Caco-2 (cell line): ENCODE measurements at regions not wholly inside any gene's neighbourhood (a gene's known extent, or its start where the extent isn't known, plus 50 kb on each side); places are given as distances from the start of the nearest gene placed in this dataset.
"Not testable (repeated sequence)": the region's sequence is repeated elsewhere in the genome, so short reads cannot be mapped to it uniquely, and the experiment has no call there.

Experiments
- BruUV-seq: library from RNA; stranded (reverse); fragments of 400-500 nt; replicated peaks from 2 replicates; lab custom pipeline; 2021; lab: Mats Ljungman, UMichigan
- CTCF ChIA-PET: fragments of 300-600 bp; sonication (Branson Sonifier 250); formaldehyde crosslinking; loops from one replicate; lab custom pipeline; 2022; ENCODE audit warnings: antibody characterized with exemption; lab: Charles Lee
- POLR2A ChIA-PET: fragments of 300-600 bp; sonication (Branson Sonifier 250); formaldehyde crosslinking; loops from one replicate; lab custom pipeline; 2022; ENCODE audit warnings: antibody characterized with exemption; lab: Charles Lee
- DNase-seq, 2 experiments: peaks; one replicate each; pipeline versions ENCODE4 v3.0.0 to v3.0.0-alpha.2; 2020 to 2022
- H3K27me3 ChIP-seq: replicated peaks from 2 replicates; pipeline ENCODE4 v1.6.0; 2011; ENCODE audit warnings: low read length; ENCODE audit not compliant: control insufficient read depth, insufficient read depth
- H3K36me3 ChIP-seq: 2 replicates; pipeline ENCODE4 v1.5.1; 2011; ENCODE audit warnings: low read length; ENCODE audit not compliant: control insufficient read depth, insufficient read depth
- H3K4me1 ChIP-seq: fragments of 250-450 bp; sonication (Bioruptor Pico); 2 replicates; pipeline ENCODE4 v1.5.1; 2020; ENCODE audit warnings: mild to moderate bottlenecking
- H3K4me3 ChIP-seq: 2 replicates; pipeline ENCODE4 v1.5.1; 2011; ENCODE audit warnings: low read depth, mild to moderate bottlenecking, control low read depth, low read length
- H3K9me3 ChIP-seq: fragments of 250-450 bp; sonication (Bioruptor Pico); 2 replicates; pipeline ENCODE4 v1.5.1; 2020; ENCODE audit warnings: mild to moderate bottlenecking, moderate library complexity
- H3K27ac Mint-ChIP-seq: one replicate; pipeline ENCODE4 v1.8.0; 2022; ENCODE audit warnings: mixed read lengths; ENCODE audit not compliant: unreplicated experiment
- H3K27me3 Mint-ChIP-seq: one replicate; pipeline ENCODE4 v1.8.0; 2022; ENCODE audit warnings: mixed read lengths; ENCODE audit not compliant: insufficient read depth, unreplicated experiment
- H3K36me3 Mint-ChIP-seq: one replicate; pipeline ENCODE4 v1.8.0; 2022; ENCODE audit warnings: mild to moderate bottlenecking, mixed read lengths; ENCODE audit not compliant: insufficient read depth, unreplicated experiment
- H3K4me1 Mint-ChIP-seq: one replicate; pipeline ENCODE4 v1.8.0; 2022; ENCODE audit warnings: low read depth, mixed read lengths; ENCODE audit not compliant: unreplicated experiment
- H3K4me3 Mint-ChIP-seq: one replicate; pipeline ENCODE4 v1.8.0; 2022; ENCODE audit warnings: mild to moderate bottlenecking, moderate library complexity, mixed read lengths; ENCODE audit not compliant: unreplicated experiment
- H3K9me3 Mint-ChIP-seq: one replicate; pipeline ENCODE4 v1.8.0; 2022; ENCODE audit warnings: mixed read lengths; ENCODE audit not compliant: unreplicated experiment
- CTCF ChIP-seq, 2 experiments: fragments of 200-600 bp in 1 of 2; IDR thresholded peaks; 1 replicate in 1 of 2; 2 replicates in 1 of 2; pipeline versions ENCODE4 v1.5.1 to v1.8.0; 2011 to 2022; ENCODE audit warnings: antibody characterized with exemption in 1 of 2, control low read depth in 1 of 2, inconsistent platforms in 1 of 2, low read depth in 1 of 2, low read length in 1 of 2, mild to moderate bottlenecking in 1 of 2, moderate library complexity in 1 of 2; ENCODE audit not compliant: insufficient read depth in 1 of 2, severe bottlenecking in 1 of 2, unreplicated experiment in 1 of 2
- intact Hi-C: fragments of 100-400 bp; cut with micrococcal nuclease; formaldehyde crosslinking; loops from one replicate; pipeline ENCODE4 v1.10.0; 2022; ENCODE audit not compliant: unreplicated experiment

GRCh38 chr10:2196272-2196671, 458.9 kb upstream of the ADARB2 start:
- no peak overlapping the region for H3K27ac Mint-ChIP-seq
- Histone ChIP-seq H3K4me1 (no peaks in the 10 kb centered on the region), H3K27me3 (no peaks in the 10 kb centered on the region; the same call in 1 of the 2 replicates), H3K9me3 (peaks cover 6% of the 10 kb centered on the region; the same call in 1 of the 2 replicates), H3K4me3 (no peak overlapping the region), H3K36me3 (no peaks in the 10 kb centered on the region)
- no peaks in the 10 kb centered on the region for H3K36me3 Mint-ChIP-seq
- ChIA-PET CTCF (no interaction called here), POLR2A (no interaction called here)
- peaks cover 22% of the 10 kb centered on the region for H3K9me3 Mint-ChIP-seq
- no peak for TF ChIP-seq CTCF (IDR thresholded peaks at IDR 0.05; ENCODE audit: insufficient read depth in 1 of 2, low read depth in 1 of 2, low read length in 1 of 2, severe bottlenecking in 1 of 2, unreplicated experiment in 1 of 2)
- intact Hi-C loops: no loop called here
- peaks cover 6% of the 10 kb centered on the region for H3K27me3 Mint-ChIP-seq
- DNase-seq: no peak
- BruUV-seq: no TSS peak
- no peak overlapping the region for H3K4me3 Mint-ChIP-seq
- no peaks in the 10 kb centered on the region for H3K4me1 Mint-ChIP-seq

GRCh38 chr10:2189356-2189755, 452.0 kb upstream of the ADARB2 start:
- BruUV-seq, H3K4me3 Mint-ChIP-seq, H3K9me3 ChIP-seq, H3K4me1 Mint-ChIP-seq, CTCF ChIA-PET, H3K4me1 ChIP-seq, H3K27me3 ChIP-seq, DNase-seq, H3K4me3 ChIP-seq, intact Hi-C loops, H3K36me3 Mint-ChIP-seq, POLR2A ChIA-PET, H3K27ac Mint-ChIP-seq, H3K36me3 ChIP-seq: not testable (repeated sequence)
- peaks cover 16% of the 10 kb centered on the region for H3K9me3 Mint-ChIP-seq
- peaks cover 33% of the 10 kb centered on the region for H3K27me3 Mint-ChIP-seq

- peaks cover 34% of the 10 kb centered on the region for H3K27me3 Mint-ChIP-seq
- no TSS peak for BruUV-seq
- Histone ChIP-seq H3K9me3 (no peaks in the 10 kb centered on the region; the same call in 1 of the 2 replicates), H3K27me3 (no peaks in the 10 kb centered on the region), H3K4me1 (no peaks in the 10 kb centered on the region), H3K36me3 (no peaks in the 10 kb centered on the region), H3K4me3 (no peak overlapping the region)
- ChIA-PET CTCF (no interaction called here), POLR2A (no interaction called here)
- intact Hi-C loops: no loop called here
- H3K27ac Mint-ChIP-seq: no peak overlapping the region
- H3K4me1 Mint-ChIP-seq: no peaks in the 10 kb centered on the region
- peaks cover 16% of the 10 kb centered on the region for H3K9me3 Mint-ChIP-seq
- no peaks in the 10 kb centered on the region for H3K36me3 Mint-ChIP-seq
- TF ChIP-seq CTCF (IDR thresholded peaks at IDR 0.05; ENCODE audit: insufficient read depth in 1 of 2, low read depth in 1 of 2, low read length in 1 of 2, severe bottlenecking in 1 of 2, unreplicated experiment in 1 of 2): no peak
- no peak overlapping the region for H3K4me3 Mint-ChIP-seq
- DNase-seq: no peak
Observed at GRCh38 chr10:2188371-2188770, 451.0 kb upstream of the ADARB2 start.

GRCh38 chr10:2173327-2173726, 436.0 kb upstream of the ADARB2 start:
- H3K4me3 ChIP-seq: no peak overlapping the region
- no peaks in the 10 kb centered on the region for H3K27me3 ChIP-seq
- no peak for DNase-seq
- no peaks in the 10 kb centered on the region for H3K4me1 ChIP-seq
- H3K9me3 ChIP-seq: no peaks in the 10 kb centered on the region
- intact Hi-C loops: no loop called here
- H3K36me3 ChIP-seq: no peaks in the 10 kb centered on the region
- H3K4me1 Mint-ChIP-seq: no peaks in the 10 kb centered on the region
- no peak overlapping the region for H3K4me3 Mint-ChIP-seq
- ChIA-PET CTCF (no interaction called here), POLR2A (no interaction called here)
- TF ChIP-seq CTCF (IDR thresholded peaks at IDR 0.05; ENCODE audit: insufficient read depth in 1 of 2, low read depth in 1 of 2, low read length in 1 of 2, severe bottlenecking in 1 of 2, unreplicated experiment in 1 of 2): no peak
- peaks cover 13% of the 10 kb centered on the region for H3K27me3 Mint-ChIP-seq
- H3K27ac Mint-ChIP-seq: no peak overlapping the region
- no TSS peak for BruUV-seq
- no peaks in the 10 kb centered on the region for H3K9me3 Mint-ChIP-seq
- H3K36me3 Mint-ChIP-seq: no peaks in the 10 kb centered on the region
